Prostate gland (tissue), 2 donors: ENCODE measurements at regions not wholly inside any gene's neighbourhood (a gene's known extent, or its start where the extent isn't known, plus 50 kb on each side); places are given as distances from the start of the nearest gene placed in this dataset.

Experiments
- DNase-seq: peaks from one replicate; pipeline ENCODE4 v3.0.0-alpha.2; 2019; ENCODE audit warnings: low spot score
- H3K27ac ChIP-seq, 2 donors: fragments of 200-600 bp; sonication (generic); 2 replicates each; pipeline ENCODE4 v1.5.1; 2017 to 2019
- H3K27me3 ChIP-seq: fragments of 200-600 bp; sonication (generic); replicated peaks from 2 replicates; pipeline ENCODE4 v1.5.1; 2019; ENCODE audit not compliant: insufficient read depth
- H3K36me3 ChIP-seq, 2 donors: fragments of 200-600 bp; sonication (generic); 1 replicate in 1 of 2; 2 replicates in 1 of 2; pipeline versions ENCODE4 v1.5.1 to v1.8.1; 2017 to 2019
- H3K4me1 ChIP-seq: fragments of 200-600 bp; sonication (generic); replicated peaks from 2 replicates; pipeline ENCODE4 v1.5.1; 2019
- H3K4me3 ChIP-seq, 2 donors: fragments of 200-600 bp; sonication (generic); 2 replicates each; pipeline ENCODE4 v1.5.1; 2017 to 2019
- H3K9me3 ChIP-seq: fragments of 200-600 bp; sonication (generic); 2 replicates; pipeline ENCODE4 v1.5.1; 2017
- POLR2A ChIP-seq: fragments of 450-650 bp; IDR thresholded peaks from one replicate; pipeline ENCODE4 v1.6.1; 2016; ENCODE audit warnings: antibody characterized with exemption, mild to moderate bottlenecking
- POLR2AphosphoS5 ChIP-seq: sonication (generic); formaldehyde crosslinking; IDR thresholded peaks from one replicate; pipeline ENCODE4 v1.6.1; 2017; ENCODE audit warnings: antibody characterized with exemption
- WGBS: methylation state at CpG from one replicate; pipeline ENCODE4 v1.1.5; 2018; 5-methylcytosine and 5-hydroxymethylcytosine counted together
- intact Hi-C: fragments of 100-400 bp; cut with DNase I; formaldehyde crosslinking; loops from one replicate; pipeline ENCODE4 v1.14.2; 2022
- TF ChIP-seq, protein P1 (sequence below), 4 experiments: fragments of 200-600 bp in 2 of 4; fragments of 450-650 bp in 2 of 4; sonication (generic) in 2 of 4; IDR thresholded peaks; 1 replicate in 3 of 4; 2 replicates in 1 of 4; pipeline ENCODE4 v1.5.1; 2016 to 2019; ENCODE audit warnings: antibody characterized with exemption in 4 of 4, mild to moderate bottlenecking in 2 of 4, moderate library complexity in 2 of 4

DNA sequence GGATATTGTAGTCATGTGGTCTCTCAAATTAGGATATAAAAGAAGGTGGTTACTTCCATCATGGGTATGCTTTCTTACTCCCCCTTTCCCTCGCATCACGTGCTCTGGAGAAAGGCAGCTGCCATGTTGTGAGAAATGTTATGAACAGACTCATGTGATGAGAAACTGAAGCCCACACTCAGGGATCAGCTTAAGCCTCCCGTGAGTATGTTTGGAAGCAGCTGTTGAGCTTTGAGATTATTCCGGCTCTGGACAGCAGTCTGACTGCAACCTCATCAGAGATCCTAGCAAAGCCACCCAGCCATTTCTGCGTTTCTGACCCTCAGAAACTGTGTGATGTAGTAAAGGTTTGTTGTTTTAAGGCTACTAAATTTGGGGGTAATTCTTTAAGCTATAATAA, 700.1 kb downstream of the ADCYAP1 start:
- Histone ChIP-seq H3K36me3 (no peaks in the 10 kb centered on the region), H3K9me3 (no peaks in the 10 kb centered on the region), H3K27ac (no peak overlapping the region), H3K4me1 (no peaks in the 10 kb centered on the region), H3K4me3 (no peak overlapping the region), H3K27me3 (no peaks in the 10 kb centered on the region)
- WGBS, result 79% methylated on average over 5 of the region's 5 CpGs
- TF ChIP-seq POLR2A, result no peak
- no peak for TF ChIP-seq POLR2AphosphoS5
- TF ChIP-seq, protein P1, sequence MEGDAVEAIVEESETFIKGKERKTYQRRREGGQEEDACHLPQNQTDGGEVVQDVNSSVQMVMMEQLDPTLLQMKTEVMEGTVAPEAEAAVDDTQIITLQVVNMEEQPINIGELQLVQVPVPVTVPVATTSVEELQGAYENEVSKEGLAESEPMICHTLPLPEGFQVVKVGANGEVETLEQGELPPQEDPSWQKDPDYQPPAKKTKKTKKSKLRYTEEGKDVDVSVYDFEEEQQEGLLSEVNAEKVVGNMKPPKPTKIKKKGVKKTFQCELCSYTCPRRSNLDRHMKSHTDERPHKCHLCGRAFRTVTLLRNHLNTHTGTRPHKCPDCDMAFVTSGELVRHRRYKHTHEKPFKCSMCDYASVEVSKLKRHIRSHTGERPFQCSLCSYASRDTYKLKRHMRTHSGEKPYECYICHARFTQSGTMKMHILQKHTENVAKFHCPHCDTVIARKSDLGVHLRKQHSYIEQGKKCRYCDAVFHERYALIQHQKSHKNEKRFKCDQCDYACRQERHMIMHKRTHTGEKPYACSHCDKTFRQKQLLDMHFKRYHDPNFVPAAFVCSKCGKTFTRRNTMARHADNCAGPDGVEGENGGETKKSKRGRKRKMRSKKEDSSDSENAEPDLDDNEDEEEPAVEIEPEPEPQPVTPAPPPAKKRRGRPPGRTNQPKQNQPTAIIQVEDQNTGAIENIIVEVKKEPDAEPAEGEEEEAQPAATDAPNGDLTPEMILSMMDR (IDR thresholded peaks at IDR 0.05), result no peak
- intact Hi-C loops, result no loop called here
- DNase-seq, result no peak

DNA sequence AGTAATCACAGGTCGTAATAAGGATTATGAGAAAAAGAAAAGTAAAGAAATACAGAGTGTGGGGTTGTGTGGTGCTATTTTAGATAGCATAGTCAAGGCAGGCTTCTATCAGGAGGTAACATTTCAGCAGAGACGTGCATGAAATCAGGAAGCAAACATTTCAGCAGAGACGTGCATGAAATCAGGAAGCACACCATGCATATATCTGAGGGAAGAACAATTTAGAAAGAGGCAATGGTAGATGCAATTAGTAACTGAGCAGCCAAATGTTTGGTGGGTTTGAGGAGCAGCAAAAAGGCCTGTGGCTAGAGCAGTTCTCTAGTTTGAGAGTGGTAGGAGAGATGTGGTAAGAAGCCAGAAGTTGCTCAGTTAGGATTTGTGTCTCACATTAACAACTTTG, 713.7 kb downstream of the ADCYAP1 start:
- no peak for DNase-seq
- Histone ChIP-seq H3K9me3 (no peaks in the 10 kb centered on the region), H3K36me3 (no peaks in the 10 kb centered on the region), H3K27me3 (no peaks in the 10 kb centered on the region), H3K27ac (no peak overlapping the region), H3K4me1 (no peaks in the 10 kb centered on the region), H3K4me3 (no peak overlapping the region)
- TF ChIP-seq POLR2AphosphoS5 (no peak), POLR2A (no peak)
- TF ChIP-seq, protein P1 (IDR thresholded peaks at IDR 0.05), result no peak
- 48% methylated on average over 3 of the region's 3 CpGs for WGBS
- intact Hi-C loops, result no loop called here

DNA sequence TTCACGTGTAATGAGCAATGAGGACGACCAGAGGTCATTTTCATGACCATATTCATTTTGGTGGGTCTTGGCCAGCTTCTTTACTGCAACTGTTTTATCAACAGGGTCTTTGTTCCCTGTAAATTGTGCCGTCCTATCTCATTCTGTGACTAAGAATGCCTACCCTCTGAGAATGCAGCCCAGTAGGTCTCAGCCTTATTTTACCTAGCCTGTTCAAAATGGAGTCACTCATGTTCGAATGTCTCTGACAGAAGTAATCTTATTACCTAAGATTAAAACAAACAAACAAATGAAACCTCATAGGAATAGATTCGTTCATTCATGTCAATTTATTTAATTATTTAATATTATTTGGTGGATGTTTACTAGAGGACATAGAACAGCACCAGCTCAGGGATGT, 714.8 kb downstream of the ADCYAP1 start:
- DNase-seq, result no peak
- intact Hi-C loops, result no loop called here
- H3K4me3 ChIP-seq, result no peak overlapping the region
- no peaks in the 10 kb centered on the region for H3K4me1 ChIP-seq
- WGBS, result 76% methylated on average over 5 of the region's 5 CpGs
- H3K9me3 ChIP-seq, result no peaks in the 10 kb centered on the region
- H3K36me3 ChIP-seq, result no peaks in the 10 kb centered on the region
- TF ChIP-seq, protein P1 (IDR thresholded peaks at IDR 0.05), result no peak
- no peak for TF ChIP-seq POLR2AphosphoS5
- no peak for TF ChIP-seq POLR2A
- no peak overlapping the region for H3K27ac ChIP-seq
- H3K27me3 ChIP-seq, result no peaks in the 10 kb centered on the region

DNA sequence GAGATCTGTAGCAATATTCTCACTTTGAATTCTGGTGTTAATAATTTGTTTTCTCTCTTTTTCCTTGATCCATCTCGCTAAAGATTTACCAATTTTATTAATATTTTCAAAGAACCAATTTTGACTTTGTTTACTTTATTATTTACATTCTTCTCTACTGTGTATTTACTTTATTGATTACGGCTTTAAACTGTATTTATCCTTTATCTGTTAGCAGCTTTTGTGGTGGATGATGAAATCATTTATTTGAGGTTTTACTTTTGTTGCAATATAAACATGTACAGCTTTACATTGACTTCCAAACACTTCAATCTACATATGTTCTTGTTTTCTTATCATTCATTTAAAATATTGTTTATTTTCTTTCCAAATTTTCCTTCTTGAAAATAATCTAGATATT, 719.9 kb downstream of the ADCYAP1 start:
- H3K4me1 ChIP-seq, result no peaks in the 10 kb centered on the region
- no peak for DNase-seq
- H3K27me3 ChIP-seq, result no peaks in the 10 kb centered on the region
- H3K36me3 ChIP-seq, result no peaks in the 10 kb centered on the region
- H3K27ac ChIP-seq, result no peak overlapping the region
- no peaks in the 10 kb centered on the region for H3K9me3 ChIP-seq
- no peak overlapping the region for H3K4me3 ChIP-seq
- intact Hi-C loops, result no loop called here
- 66% methylated on average over 2 of the region's 2 CpGs for WGBS
- TF ChIP-seq POLR2AphosphoS5, result no peak
- TF ChIP-seq, protein P1 (IDR thresholded peaks at IDR 0.05), result no peak
- TF ChIP-seq POLR2A, result no peak

DNA sequence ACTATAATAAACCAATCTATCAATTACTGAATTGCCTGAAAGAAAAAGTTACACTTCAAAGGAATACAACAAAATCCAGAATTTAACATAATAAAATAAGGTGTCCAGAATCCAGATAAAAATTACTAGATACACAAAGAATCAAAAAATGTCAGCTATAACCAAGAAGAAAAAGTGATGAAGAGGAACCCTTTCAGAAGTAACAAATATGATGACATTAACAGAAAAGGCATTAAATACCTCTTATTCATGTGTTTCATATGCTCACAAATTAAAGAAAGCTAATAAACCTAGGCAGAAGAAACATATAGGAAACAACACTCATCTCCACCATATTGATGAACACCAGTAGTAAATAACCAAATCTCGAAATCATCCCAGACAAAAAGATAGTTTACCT, 722.8 kb downstream of the ADCYAP1 start:
- 70% methylated on average over 1 of the region's 1 CpG for WGBS
- intact Hi-C loops, result no loop called here
- Histone ChIP-seq H3K27me3 (no peaks in the 10 kb centered on the region), H3K9me3 (no peaks in the 10 kb centered on the region), H3K4me3 (no peak overlapping the region), H3K4me1 (no peaks in the 10 kb centered on the region), H3K27ac (no peak overlapping the region), H3K36me3 (no peaks in the 10 kb centered on the region)
- TF ChIP-seq, protein P1 (IDR thresholded peaks at IDR 0.05), result no peak
- no peak for TF ChIP-seq POLR2AphosphoS5
- no peak for TF ChIP-seq POLR2A
- DNase-seq, result no peak
